Tibial nerve (tissue), 3 donors: ENCODE measurements at regions not wholly inside any gene's neighbourhood (a gene's known extent, or its start where the extent isn't known, plus 50 kb on each side); places are given as distances from the start of the nearest gene placed in this dataset.

Source experiments
- POLR2A ChIP-seq, 2 donors: fragments of 450-650 bp; IDR thresholded peaks; one replicate each; pipeline ENCODE4 v1.6.1; 2017; ENCODE audit warnings: antibody characterized with exemption in 2 of 2, mild to moderate bottlenecking in 2 of 2, moderate library complexity in 2 of 2
- TF ChIP-seq, protein P1 (sequence below), 5 experiments: fragments of 200-600 bp in 3 of 5; fragments of 450-650 bp in 2 of 5; sonication (generic) in 3 of 5; IDR thresholded peaks; one replicate each; pipeline ENCODE4 v1.5.1; 2016 to 2019; ENCODE audit warnings: antibody characterized with exemption in 5 of 5, mild to moderate bottlenecking in 3 of 5, moderate library complexity in 2 of 5

DNA sequence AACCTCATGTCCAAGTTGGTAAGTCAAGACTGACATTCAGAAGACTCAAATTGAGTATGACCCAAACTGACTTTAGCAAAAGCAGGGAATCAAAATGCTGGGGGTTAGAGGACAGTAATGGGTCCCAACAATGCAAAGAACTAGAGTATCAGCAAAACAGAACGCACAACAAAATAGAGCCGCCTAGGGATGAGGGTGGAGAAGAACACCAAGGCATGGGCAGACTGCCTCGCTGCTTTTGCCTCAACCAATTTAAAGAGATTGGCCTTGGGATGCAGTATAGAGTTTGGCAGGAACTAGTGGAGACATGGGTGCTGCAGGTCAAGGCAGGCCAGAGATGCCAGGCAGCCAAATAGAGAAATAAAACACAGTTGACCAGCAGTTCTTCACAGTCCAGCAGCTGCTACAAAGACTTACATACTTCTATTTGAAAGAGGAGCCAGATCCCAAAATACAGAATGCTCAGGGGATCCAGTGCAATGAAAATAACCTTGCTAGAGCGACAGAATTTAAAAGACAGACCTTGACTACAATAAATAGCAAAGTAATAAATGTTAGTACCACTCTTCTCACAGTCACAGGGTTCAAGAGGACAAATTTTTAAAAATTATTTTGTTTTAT is 83.9 kb upstream of the NIPBL start:
- no peak for TF ChIP-seq POLR2A (IDR thresholded peaks at IDR 0.05)
- TF ChIP-seq, protein P1, sequence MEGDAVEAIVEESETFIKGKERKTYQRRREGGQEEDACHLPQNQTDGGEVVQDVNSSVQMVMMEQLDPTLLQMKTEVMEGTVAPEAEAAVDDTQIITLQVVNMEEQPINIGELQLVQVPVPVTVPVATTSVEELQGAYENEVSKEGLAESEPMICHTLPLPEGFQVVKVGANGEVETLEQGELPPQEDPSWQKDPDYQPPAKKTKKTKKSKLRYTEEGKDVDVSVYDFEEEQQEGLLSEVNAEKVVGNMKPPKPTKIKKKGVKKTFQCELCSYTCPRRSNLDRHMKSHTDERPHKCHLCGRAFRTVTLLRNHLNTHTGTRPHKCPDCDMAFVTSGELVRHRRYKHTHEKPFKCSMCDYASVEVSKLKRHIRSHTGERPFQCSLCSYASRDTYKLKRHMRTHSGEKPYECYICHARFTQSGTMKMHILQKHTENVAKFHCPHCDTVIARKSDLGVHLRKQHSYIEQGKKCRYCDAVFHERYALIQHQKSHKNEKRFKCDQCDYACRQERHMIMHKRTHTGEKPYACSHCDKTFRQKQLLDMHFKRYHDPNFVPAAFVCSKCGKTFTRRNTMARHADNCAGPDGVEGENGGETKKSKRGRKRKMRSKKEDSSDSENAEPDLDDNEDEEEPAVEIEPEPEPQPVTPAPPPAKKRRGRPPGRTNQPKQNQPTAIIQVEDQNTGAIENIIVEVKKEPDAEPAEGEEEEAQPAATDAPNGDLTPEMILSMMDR (IDR thresholded peaks at IDR 0.05): no peak
